NCI-H2196 treated with DMSO at 0.1 percent for 48 hours (cell line): ENCODE measurements at regions not wholly inside any gene's neighbourhood (a gene's known extent, or its start where the extent isn't known, plus 50 kb on each side); places are given as distances from the start of the nearest gene placed in this dataset.

Experiments
- DNase-seq: peaks from one replicate; lab custom pipeline; 2025; ENCODE audit not compliant: unreplicated experiment; lab: John Stamatoyannopoulos, UW

DNA sequence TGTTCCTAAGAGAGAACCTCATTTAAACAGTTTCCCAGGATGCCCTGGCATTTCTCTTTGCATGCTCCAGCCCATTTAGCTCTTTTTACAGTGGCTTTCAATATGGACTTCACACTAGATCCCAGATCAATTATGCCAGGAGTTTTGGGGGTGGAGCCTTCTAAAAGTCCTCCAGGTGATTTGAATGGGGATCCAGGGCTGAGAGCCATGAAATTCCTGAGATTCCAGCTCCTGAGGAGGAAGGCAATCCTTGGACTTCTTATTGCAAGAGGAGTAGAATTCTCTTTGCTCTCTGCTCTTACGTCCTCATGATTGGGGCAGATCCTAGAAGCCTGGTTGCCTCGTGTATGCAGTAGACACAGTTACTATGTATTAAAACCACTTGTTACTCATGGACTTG is 184.2 kb downstream of the DHX35 start:
- no peak for DNase-seq

DNA sequence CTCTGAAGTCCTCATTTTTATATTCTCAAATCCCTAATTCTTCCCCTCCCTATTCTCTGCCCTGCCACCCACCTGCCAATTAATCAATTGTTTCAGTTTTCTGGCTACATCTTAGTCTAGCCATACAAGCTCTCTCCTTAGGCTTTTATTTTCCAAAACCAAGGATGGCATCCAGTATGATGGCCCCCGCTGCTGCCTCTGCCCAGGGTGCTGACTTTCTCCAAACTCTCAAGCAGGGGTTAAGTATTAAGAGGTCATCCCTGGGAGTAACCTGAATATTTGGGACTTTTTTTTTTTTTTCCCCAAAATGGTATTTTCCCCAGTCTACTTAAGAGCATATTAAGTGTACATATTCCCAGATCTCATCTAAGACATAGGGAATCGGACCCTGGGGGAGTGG is 183.8 kb downstream of the DHX35 start:
- no peak for DNase-seq

DNA sequence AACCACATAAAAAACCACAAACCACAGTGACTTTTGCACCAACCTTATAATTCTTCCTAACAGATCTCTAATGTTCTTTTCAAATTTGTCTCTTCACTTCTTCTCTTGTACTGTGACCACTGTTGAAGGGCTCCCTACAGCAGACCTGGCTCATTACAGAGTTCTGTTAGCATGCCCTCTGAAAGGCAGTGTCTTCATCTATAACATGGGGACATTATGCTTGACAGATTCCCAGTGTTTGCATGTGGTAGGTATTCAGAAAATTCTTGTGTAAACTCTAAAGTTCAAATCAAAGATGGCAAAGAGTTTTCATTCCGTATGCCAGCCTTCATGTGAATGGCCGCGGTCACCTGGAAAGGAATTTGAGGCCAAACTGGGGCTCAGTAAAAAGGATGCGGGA is 182.6 kb downstream of the DHX35 start:
- DNase-seq = no peak

DNA sequence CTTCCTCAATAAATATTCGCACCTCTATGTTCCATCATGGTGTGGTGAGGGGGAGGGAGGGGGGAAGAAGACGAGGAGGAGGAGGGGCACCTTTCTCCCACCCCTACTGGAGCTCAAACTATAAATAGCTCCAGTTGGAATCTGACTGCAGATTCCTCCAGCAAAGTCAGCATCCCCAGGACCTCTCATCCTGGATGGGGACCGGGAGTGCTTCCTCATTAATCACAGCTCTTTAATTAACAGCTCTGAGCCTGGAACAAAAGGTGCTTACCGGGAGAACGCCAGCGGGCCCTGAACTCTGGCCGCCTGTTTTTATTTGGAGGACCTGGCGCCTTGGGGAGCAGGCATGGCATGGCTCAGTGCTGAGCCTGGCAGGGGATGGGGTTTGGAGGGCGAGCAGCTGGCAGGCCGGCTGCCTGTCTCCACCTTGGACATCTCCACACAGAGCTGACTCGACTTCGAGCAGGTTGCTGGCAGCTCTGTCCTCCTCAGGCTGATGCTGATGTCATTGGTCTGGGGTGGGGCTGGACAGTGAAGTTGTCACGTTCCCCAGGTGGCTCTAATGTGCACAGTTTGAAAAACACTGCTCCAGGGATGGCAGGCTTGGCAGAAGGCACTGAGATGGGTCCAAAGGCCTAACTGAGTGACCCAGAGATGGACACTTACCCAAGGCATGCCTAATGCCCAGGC is 180.4 kb downstream of the DHX35 start:
- DNase-seq = no peak

DNA sequence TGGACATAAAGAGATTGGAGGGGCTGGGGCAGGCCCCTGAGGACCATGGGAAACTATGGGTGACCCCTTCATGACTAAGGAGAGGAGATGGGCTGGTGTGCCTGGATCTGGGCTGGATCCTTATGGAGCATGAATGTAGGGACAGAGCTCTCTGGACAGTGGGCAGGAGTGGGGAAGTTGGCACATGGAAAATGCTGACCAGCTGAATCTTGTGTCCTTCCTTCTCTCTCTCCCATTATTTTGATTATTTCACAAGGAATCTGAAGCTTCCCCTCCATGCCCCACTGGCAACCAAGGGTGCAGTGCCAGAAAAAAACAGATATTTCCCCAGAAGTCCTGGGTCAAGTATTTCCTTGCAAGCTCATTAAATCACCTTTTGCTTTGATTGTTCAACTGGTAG is 175.2 kb downstream of the DHX35 start:
- no peak for DNase-seq

DNA sequence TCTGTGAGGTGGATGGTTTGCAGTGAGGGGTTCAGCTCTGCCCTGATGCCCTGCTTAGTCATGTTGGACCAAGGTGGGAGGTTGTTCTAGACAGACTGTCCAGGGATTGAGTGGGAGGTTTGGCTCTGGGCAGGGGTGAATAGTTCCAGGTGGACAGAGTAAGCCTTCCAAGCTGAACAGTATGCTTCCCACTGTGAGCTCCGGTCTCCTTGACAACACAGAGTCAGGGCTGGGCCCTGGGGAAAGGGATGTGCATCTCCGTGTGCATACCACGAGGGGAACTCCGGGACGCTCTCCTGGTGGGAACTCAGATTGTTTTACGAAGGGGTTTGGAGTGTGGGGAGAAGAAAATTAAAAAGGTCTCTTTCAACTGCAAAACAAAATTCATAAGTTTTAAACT is 174.7 kb downstream of the DHX35 start:
- no peak for DNase-seq

DNA sequence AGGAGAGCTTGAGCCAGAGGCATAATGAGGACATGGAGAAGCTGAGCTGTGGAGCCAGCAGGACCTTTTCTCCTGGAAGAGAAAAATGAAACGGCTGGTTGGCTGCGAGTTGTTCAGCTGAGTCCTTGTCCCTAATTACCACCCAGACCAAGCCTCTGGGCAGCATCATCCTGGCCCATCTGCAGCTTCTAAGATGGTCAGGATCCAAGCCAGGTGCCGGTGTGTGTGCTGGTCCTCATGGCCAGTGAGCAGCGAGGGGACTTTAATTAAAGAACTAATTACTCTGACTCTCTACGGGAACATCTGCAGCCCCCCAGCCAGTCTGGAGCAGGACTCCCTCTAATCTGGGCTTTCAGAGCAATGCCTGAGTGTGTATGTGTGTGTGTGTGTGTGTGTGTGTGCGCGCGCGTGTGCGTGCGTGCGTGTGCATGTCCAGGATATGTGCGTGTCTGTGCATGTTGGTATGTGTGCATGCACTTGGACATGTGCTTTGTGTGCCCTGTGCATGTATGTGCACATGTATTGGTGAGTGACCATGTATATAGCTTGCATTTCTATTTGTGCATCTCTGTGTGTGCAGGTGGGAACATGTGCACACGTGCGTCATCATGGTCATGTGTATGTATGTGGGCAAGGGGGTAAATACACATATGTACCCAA is 173.9 kb downstream of the DHX35 start:
- DNase-seq = no peak

DNA sequence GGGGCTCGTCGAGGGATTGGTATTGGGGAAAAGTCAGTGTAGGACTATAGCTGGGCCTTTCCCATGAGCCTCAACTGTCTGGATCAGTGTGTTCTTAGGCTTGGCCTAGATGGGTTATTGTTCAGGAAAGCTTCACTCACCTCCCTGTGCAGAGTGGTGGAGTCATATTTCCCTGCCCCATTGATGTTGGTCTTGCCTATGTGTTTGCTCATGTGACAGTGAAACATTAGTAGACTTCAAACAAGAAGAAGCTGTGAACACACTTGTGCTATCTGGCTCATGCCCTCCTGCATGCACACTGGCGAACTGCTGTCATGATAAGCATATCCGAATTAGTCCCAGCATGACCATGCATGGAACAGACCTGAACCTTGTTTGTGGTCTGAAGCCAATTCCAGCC is 171.1 kb downstream of the DHX35 start:
- DNase-seq = peak; percentile 31

DNA sequence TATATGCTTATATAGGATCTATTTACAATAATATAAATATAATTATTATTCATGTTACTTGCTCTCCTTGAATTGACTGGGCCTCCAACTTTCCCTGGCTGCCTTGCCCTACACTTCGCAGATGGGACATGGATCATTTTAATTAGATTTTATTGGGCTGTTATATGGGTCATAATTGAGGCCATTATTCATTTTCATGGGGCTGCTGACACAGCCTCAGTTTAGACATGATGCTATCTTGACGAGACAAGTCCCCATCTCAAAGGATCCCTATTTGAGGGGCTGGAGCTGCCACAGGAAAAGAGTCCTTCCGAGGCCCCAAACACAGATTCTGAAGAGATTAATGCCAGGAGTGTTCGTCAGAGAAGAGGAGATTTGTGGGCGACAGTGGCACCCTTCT is 170.4 kb downstream of the DHX35 start:
- no peak for DNase-seq

DNA sequence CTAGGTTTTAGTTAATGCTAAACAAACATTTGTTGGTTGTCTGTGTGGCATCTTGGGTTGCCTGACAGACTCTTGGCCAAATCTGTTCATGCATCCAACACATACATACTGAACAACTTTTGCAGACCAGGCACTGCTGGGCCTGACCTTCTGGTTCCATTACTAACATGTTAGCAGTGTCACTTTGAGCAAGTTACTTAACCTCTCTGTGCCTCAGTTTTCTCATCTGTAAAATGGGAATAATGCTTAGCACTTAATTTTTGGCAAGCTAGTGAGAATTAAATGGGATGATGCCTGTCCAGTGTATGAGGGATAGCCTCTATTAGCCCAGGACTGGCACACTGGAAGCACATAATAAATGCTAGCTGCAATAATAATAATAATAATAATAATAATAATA is 169.9 kb downstream of the DHX35 start:
- no peak for DNase-seq

DNA sequence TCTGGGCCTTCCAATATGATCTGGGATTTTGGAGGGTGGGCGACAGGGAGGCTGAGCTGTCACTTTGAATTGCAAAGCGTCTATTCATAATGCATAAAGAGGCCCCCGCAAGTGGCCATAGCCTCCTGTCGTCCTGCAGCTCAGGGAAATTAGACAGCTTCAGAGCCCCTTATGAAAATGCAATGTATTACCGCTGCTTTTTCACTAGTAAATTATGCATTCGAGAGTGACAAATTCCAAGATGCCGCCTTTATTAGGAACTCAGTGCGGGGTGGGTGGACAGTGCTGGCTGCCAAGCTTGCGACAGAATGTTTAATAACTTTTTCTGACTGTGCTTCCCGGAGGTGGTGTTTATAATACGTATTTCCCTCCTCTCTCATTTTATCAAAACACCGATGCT is 168.5 kb downstream of the DHX35 start:
- no peak for DNase-seq

DNA sequence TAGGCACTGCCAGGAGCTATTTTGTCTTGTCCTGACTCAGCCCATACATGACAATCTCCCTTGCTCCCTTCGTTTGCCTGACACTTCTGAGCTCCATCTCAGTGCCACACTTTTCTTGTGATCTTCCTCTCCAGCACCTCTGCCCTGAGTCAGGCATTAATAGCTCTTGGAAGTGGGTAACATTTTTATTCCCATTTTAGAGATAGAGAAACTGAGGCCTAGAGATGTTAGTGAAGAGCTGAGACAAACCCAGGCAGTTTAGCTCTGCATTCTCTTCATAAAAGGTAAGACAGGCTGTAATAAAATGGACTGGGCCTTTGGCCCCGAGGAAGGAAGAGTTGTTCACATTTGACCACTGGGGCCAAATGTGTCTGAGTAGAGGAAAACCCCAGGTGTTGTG is 167.4 kb downstream of the DHX35 start:
- no peak for DNase-seq

DNA sequence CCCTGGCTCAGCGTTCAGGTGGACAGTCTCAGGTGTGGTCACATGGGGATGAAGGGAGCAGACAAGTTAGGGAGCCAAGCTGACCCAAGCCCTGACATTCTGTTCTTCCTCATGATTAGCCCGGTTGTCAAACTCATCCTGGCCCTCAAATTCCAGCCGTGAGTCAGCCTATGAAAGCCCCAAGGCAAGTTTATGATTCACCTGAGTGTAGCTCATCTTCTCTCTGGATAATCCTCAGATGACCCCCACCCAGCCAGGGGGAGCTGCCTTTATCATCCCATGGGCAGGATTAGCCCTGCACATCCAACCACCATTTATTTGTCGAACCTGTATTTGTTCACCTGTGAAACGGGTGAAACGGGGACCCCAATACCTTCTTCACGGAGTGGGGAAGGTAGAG is 161.9 kb downstream of the DHX35 start:
- DNase-seq = no peak

DNA sequence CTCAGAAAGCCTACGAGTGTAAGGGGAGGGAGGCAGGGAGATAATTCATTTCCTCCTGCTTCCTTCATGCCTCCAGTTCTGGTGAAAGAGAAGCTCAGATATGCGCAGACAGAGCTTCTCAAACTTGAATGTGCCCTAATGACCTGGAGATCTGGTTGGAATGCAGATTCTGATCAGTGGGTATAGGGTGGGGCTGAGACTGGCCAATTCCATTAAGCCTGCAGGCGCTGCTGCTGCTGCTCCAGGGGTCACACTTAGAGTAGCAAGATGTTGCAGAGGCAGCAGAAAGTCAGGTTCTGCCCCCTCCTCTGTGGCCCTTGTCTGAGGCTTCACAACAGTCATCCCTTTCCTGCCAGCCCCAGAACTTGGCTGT is 161.0 kb downstream of the DHX35 start:
- no peak for DNase-seq

DNA sequence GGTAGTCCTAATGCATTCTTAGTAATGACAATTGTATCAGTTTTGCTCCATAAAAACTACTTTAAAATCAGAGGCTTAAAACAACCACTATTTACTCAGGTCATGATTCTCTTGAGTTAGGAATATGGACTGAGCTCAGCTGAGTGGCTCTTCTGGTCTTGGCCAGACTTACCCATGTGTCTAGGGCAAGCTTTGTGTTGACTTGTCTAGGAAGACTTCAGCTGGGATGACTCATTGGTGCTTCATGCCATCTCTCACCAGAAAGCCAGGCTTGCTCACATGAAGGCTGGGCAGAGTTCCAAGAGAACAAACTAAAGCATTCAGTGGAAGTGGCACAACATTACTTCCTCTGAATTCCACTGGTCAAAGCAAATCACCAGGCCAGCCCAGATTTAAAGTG is 155.3 kb downstream of the DHX35 start:
- DNase-seq = peak; percentile 60

DNA sequence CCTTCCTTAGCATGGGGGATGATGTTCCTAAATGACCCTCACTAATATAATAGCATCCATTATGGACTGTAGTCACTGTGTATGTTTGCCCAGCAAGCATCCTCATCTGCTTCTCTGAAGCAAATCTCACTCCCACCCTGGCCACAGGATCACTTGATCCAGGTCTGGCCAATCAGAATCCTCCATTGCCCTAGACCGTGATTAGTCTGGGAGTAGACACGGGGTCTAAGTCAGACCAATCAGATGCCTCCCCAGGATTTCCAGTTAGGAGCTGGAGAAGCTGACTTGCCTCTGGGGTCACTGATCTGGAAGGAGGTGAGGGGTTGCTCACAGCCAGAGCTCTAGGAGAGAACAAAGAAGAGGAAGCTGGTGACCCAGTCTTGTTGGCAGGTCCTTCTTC is 153.9 kb downstream of the DHX35 start:
- DNase-seq = no peak

DNA sequence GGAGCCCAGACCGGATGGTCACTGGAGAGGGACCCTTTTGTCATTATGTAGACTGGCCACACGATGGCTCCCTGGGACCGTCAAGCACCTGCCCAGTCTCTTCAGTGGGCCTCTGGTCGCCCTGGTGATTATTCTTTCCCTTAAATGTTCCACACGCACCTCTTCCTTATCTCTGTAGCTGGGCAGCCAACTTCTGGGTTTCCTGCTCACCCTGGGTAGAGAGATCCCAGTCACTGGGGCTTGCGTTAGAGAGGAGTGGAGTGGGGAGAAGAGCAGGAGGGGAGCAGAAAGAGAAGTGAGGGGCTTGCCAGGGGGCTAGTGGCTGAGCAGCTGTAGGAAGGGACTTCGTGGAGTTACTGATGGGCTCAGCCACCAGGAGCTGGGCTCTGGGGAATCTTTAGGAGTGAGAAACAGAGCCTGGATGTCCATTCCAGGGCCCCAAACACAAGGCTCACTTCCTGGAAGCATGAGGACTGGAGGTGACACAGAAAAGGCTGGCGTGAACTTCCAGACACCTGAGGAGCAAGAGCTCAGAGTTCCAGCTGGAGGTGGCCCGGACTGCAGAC is 150.1 kb downstream of the DHX35 start:
- peak; percentile 65 for DNase-seq

DNA sequence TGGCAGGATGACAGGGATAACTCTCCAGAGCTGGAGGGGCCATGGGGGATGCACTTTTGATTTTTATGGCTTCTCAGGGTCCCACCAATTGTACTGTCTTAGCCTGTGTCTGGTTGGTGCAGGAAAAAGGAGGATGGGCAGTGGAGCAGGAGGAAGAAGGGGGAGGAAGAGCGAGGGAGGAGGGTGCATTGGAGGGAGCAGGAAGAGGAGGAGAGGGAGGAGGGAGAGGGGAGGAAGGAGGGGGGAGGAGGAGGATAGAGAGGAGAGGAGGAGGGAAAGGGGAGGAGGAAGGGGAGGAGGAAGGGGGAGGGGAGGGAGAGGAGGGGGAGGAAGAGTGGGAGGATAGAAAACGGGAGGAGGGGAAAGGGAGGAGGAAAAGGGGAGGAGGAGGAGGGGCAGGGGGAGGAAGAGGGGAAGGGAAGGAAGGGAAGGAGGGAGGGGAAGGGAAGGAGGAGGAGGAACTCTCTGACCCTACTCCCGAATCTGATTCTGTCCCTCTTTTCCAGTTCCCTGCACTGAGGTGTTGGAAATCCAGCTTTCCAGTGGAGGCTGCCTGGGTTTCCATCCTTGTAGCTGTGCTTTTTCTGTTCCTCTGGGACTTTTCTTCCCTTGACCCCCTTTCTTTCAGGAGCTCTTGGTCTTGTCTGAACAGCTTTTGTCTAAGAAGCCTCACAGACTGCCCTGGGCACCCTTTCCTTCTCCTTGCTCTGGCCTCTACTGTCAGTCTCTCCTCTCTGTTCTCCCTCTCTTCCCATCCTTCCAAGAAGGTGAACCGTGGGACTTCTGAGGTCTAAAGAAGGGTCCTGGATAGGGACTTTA is 149.4 kb downstream of the DHX35 start:
- no peak for DNase-seq

DNA sequence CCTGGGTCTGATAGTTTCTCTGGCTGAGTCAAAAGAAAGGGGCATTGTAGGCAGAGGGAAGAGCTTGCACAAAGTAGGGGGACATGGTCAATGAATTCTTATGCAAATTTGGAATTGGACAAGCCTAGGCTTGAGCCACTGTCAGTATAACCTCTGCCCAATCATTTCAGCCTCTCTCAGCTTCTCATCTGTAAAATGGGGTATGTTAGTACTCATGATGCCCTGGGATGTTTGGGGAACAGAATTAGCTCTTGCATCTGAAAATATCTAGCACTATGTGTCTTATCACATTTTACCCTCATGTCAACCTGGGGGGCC is 148.6 kb downstream of the DHX35 start:
- no peak for DNase-seq

DNA sequence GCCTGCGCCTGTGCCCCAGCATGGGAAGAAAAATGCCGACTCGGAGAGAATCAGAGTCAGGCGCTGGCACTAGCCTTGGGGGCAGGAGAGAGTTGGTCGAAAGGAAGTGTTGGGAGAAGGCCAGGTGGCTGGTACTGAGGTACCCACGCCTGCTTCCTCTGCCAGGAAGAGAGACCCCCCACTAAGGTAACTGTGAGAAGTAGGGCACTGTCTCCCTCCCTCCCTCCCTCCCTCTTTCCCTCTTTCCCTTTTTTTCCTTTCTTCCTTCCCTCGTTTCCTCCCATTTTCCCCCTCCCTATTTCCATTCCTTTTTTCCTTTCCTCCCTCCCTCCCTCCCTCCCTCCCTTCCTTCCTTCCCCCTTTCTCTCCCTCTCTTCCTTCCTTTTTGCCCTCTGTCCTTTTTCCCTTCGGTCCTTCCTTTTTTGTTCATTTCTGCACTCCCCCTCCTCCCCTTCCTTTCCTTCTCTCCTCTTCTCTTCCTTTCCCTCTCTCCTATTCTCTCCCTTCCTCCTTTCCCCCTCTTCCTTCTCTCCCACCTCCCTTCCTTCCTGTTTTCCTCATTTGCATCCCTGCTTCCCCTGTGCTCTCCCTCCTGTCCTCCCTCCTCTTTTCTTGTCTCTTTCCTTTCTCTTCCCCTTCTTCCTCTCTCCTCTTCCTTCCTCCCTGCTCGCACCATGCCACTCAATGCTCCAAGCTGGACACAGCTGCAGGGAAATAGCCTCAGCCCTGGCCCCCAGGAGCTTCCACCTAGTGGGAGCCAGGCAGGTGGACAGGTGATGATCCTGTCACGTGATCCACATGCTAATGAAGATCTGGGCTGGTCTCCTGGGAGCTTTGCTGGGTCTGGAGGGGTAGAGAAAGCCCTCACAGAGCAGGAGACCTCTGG is 148.0 kb downstream of the DHX35 start:
- DNase-seq = no peak

DNA sequence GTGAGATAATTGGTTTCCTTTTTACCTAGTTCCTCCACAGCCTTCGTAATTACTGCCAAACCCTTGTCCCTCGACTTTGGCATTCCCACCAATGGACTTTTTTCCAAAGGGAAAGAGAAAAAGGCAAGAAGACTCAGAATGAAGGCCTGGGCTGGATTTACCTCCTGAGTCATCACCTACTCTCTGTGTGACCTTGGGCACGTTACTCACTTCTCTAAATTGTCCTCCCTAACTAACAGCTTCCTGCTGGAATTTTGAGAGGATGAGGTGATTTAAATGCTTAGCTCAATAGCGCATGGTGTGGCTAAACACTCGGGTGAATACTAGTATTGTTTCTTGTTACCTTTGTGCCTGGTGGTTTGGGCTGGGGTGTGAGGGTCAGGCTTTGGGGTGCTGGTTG is 146.6 kb downstream of the DHX35 start:
- DNase-seq = no peak
